ENCODE measurements at regions not wholly inside any gene's neighbourhood (a gene's known extent, or its start where the extent isn't known, plus 50 kb on each side); places are given as distances from the start of the nearest gene placed in this dataset.

DNA sequence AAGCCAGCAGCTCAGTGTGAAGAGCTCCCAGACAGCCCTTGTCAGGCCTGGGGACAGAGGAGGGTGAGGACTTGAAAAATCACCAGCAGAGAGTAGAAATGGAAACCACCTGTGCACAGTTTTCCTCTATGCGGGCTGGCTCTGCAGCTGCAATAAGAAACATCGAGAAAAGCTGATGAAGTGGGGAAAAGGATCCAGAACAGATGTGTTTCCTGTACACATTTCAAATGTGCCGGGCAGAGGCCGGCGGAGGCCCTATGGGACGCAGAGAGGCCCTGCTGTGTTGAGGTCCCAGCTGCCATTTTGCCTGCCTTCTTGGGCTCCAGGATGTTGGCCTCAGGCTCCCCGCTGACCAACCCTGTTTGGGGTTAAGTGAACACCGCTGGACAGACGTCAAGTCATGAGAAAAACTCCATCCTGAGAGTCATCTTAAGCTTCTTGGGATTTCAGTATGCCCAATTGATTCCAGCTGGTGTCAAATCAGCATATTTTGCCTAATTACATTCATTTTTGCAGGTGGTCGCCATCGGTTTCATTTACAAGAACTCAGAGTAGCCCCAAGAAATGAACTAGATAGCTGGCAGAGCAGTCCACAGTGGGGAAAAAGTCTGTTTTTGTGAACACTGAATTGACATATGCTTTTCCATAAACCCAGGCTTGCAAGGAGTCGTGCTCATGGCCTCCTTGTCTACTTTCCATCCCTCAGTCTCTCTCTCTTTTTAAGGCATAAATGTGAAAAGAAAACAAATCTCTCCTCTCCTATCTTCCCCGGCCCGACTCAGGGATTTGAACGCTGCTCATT is 150.4 kb upstream of the PHACTR3 start:
- Histone ChIP-seq H3K4me2 (ENCODE audit: insufficient read depth in 1 of 2, low read depth in 2 of 2, low read length in 2 of 2) (no peak overlapping the region), H3K56ac (replicated peaks; ENCODE audit: insufficient read length, low read depth, low read length) (no peak overlapping the region), H3K79me1 (ENCODE audit: low read depth, low read length) (no peaks in the 10 kb centered on the region), H4K5ac (ENCODE audit: insufficient read length, low read depth, low read length) (no peak overlapping the region), H2AFZ (ENCODE audit: low read length) (no peak overlapping the region), H4K20me1 (replicated peaks in 1 of 2; ENCODE audit: control insufficient read depth in 1 of 2, insufficient read depth in 2 of 2, low read length in 2 of 2) (no peaks in the 10 kb centered on the region), H3K4me3 (ENCODE audit: extremely low read depth in 1 of 4, insufficient read depth in 2 of 4, low read depth in 3 of 4, low read length in 4 of 4) (no peak overlapping the region), H3K18ac (ENCODE audit: extremely low read depth, low read length) (no peak overlapping the region), H3K79me2 (ENCODE audit: control insufficient read depth in 1 of 2, insufficient read depth in 2 of 2, low read length in 2 of 2) (no peaks in the 10 kb centered on the region), H3K4me1 (replicated peaks in 1 of 4; ENCODE audit: control insufficient read depth in 3 of 4, insufficient read depth in 4 of 4, low read length in 3 of 4) (no peaks in the 10 kb centered on the region; a peak in 3 of 7 replicates), H3K36me3 (ENCODE audit: control insufficient read depth in 2 of 4, insufficient read depth in 4 of 4, low read length in 3 of 4) (no peaks in the 10 kb centered on the region), H2BK15ac (ENCODE audit: low read length) (no peak overlapping the region), H3K23ac (ENCODE audit: insufficient read length) (no peak overlapping the region), H3K4ac (replicated peaks; ENCODE audit: insufficient read length, low read depth, low read length) (no peak overlapping the region), H4K8ac (ENCODE audit: extremely low read depth, insufficient read depth, low read length) (no peak overlapping the region), H3K14ac (ENCODE audit: insufficient read length) (no peak overlapping the region), H3K9ac (replicated peaks in 1 of 4; ENCODE audit: extremely low read depth in 1 of 4, low read depth in 3 of 4, low read length in 3 of 4) (no peak overlapping the region), H2BK120ac (replicated peaks; ENCODE audit: low read depth, low read length) (no peak overlapping the region), H3K27ac (ENCODE audit: low read depth, low read length) (no peak overlapping the region), H3K27me3 (replicated peaks in 1 of 4; ENCODE audit: control insufficient read depth in 3 of 4, extremely low read depth in 1 of 4, insufficient read depth in 3 of 4, low read length in 3 of 4) (no peaks in the 10 kb centered on the region; a peak in 1 of 7 replicates), H2BK5ac (ENCODE audit: low read depth, low read length) (no peak overlapping the region), H3K9me3 (ENCODE audit: insufficient read depth in 2 of 2, low read depth in 1 of 2, low read length in 1 of 2) (no peaks in the 10 kb centered on the region), H2BK20ac (ENCODE audit: low read length) (no peak overlapping the region), H2BK12ac (ENCODE audit: low read depth, low read length) (no peak overlapping the region), H2AK5ac (ENCODE audit: low read depth, low read length) (no peak overlapping the region), H4K91ac (replicated peaks; ENCODE audit: insufficient read length, low read length) (no peak overlapping the region), H3K23me2 (ENCODE audit: low read depth, low read length) (no peaks in the 10 kb centered on the region)
- POLR2A ChIA-PET (ENCODE audit: partially characterized antibody), result no interaction called here
- CTCF ChIA-PET (ENCODE audit: partially characterized antibody), result interaction anchor here (0.8 to 6.7 kb wide), 10 partner anchors 15 to 246 kb away, joined by 3 to 40 read pairs (median 4); no protein-coding TSS in a partner anchor
- 90% methylated on average over 15 of the region's 15 CpGs; no CpG with 5 or more reads in 1 of the 2 experiments for WGBS, 2 experiments (ENCODE audit: extremely low coverage in 1 of 2, insufficient coverage in 1 of 2, insufficient read length in 1 of 2, insufficient replicate concordance in 2 of 2, low coverage in 1 of 2, low lambda C conversion rate in 2 of 2, missing lambda C conversion rate in 1 of 2)
- DNase-seq (ENCODE audit: low read depth in 1 of 2, low spot score in 2 of 2) (no peak), FAIRE-seq (no peak)
- TF ChIP-seq BRCA1 (IDR thresholded peaks at IDR 0.05; ENCODE audit: low read depth, low read length) (no peak), RNF2 (IDR thresholded peaks at IDR 0.05; ENCODE audit: borderline replicate concordance, low read depth, low read length, missing control alignments, poor library complexity, severe bottlenecking) (no peak), NANOG (IDR thresholded peaks at IDR 0.05; ENCODE audit: insufficient read depth, low read depth, low read length, poor library complexity, severe bottlenecking) (no peak), SIRT6 (IDR thresholded peaks at IDR 0.05; ENCODE audit: low read length) (no peak), CHD2 (IDR thresholded peaks at IDR 0.05; ENCODE audit: low read length) (no peak), GABPA (IDR thresholded peaks at IDR 0.05; ENCODE audit: borderline replicate concordance, insufficient read depth, low read length) (no peak), POU5F1 (IDR thresholded peaks at IDR 0.05; ENCODE audit: low read depth, low read length) (no peak)
- TF ChIP-seq, protein P1, sequence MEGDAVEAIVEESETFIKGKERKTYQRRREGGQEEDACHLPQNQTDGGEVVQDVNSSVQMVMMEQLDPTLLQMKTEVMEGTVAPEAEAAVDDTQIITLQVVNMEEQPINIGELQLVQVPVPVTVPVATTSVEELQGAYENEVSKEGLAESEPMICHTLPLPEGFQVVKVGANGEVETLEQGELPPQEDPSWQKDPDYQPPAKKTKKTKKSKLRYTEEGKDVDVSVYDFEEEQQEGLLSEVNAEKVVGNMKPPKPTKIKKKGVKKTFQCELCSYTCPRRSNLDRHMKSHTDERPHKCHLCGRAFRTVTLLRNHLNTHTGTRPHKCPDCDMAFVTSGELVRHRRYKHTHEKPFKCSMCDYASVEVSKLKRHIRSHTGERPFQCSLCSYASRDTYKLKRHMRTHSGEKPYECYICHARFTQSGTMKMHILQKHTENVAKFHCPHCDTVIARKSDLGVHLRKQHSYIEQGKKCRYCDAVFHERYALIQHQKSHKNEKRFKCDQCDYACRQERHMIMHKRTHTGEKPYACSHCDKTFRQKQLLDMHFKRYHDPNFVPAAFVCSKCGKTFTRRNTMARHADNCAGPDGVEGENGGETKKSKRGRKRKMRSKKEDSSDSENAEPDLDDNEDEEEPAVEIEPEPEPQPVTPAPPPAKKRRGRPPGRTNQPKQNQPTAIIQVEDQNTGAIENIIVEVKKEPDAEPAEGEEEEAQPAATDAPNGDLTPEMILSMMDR (IDR thresholded peaks at IDR 0.05; ENCODE audit: control extremely low read depth in 1 of 3, insufficient read depth in 1 of 3, low read depth in 1 of 3, low read length in 3 of 3), result no peak
- TF ChIP-seq, protein P2, sequence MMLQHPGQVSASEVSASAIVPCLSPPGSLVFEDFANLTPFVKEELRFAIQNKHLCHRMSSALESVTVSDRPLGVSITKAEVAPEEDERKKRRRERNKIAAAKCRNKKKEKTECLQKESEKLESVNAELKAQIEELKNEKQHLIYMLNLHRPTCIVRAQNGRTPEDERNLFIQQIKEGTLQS (IDR thresholded peaks at IDR 0.05; ENCODE audit: insufficient read depth, low read depth, low read length), result no peak
